GM19025 (cell line): ENCODE measurements at regions not wholly inside any gene's neighbourhood (a gene's known extent, or its start where the extent isn't known, plus 50 kb on each side); places are given as distances from the start of the nearest gene placed in this dataset.

Source experiments
- ATAC-seq: cut with Tn5 transposase; IDR thresholded peaks from one replicate; pipeline ENCODE4 v1.9.1; 2021; ENCODE audit warnings: mild to moderate bottlenecking, low read depth, moderate library complexity; ENCODE audit not compliant: unreplicated experiment

- no peak for ATAC-seq
These were observed 316.8 kb upstream of the CHRM2 start for GRCh38 chr7:136551618-136552017.

DNA sequence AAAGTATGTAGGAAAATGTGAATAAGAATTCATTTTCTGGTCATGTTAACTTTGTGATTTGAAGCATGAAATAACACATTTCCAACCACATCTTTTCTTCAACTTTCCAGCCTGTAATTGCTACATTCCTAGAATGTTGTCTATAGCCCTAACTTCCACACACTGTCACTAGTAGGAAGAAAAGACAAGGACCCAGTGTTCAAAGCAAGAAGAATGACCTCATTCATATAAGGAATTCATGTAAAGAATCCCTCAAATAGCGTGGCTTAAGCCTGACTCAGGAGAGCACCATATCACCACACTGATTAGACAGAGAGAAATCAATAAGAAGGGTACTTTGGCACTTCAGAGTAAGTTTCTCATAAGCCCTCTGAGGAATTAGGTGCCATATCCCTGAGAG is 318.7 kb upstream of the CHRM2 start:
- ATAC-seq = no peak

GRCh38 chr7:136533732-136534131 is 334.7 kb upstream of the CHRM2 start:
- ATAC-seq = no peak

DNA sequence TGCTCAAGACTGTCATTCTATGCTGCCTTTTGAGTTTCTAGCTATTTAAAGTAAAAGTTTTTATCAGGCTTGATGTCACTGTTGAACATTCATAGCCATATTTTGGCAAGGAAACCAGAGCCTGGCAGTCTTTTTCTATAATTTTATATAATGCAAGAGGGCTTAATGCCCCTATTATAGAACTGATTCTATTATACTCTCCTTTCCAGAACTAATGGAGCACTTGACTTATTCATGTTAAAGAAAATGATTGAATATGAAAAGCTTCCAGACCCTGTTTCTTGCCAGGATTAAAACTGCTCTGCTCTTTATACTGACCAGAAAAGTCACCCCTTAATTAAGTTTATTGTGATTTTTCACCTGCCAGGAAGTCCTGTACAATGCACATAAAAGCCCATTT is 337.6 kb upstream of the CHRM2 start:
- ATAC-seq = no peak

DNA sequence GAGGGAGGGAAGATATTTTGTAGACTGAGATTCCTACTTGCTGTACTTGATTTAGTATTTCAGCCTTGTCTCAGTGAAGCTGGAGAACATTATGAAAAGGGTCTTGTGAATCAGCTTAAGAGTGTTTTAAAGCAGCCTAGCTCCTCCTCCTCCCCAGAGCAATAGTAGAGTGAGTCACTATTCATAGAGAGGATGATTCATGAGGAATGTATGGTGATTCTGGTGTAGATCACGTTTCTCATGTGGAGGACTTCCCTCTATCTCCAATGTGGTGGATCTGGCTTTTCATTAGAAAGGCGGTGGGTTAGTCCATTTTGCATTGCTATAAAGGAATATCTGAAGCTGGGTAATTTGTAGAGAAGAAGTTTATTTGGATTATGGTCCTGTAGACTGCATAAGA is 340.1 kb upstream of the CHRM2 start:
- ATAC-seq = no peak

DNA sequence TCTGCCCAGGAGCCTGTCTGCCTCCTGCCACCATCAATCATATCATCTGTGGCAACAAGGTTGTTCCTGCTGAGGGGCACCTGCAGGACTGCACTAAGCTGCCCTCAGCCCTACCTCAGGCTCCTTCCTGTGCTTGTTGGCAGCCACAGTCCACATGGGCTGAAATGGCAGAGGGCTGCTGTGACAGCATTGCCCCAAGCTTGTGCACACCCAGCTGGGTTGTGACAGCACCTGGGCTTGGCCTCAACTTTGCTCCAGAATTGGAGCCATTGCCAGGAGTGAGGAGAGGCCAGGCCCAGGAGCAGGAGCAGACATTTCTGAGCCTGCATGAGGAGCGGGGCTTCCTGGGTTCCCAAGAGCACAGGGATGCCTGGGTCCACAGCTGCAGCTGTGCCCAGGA is 340.9 kb upstream of the CHRM2 start:
- no peak for ATAC-seq

- no peak for ATAC-seq
These were observed 341.9 kb upstream of the CHRM2 start for GRCh38 chr7:136526408-136527105.

GRCh38 chr7:136523571-136523970 is 344.9 kb upstream of the CHRM2 start:
- ATAC-seq = no peak

GRCh38 chr7:136517971-136518370 is 350.5 kb upstream of the CHRM2 start:
- ATAC-seq = no peak

- no peak for ATAC-seq
These were observed 353.7 kb upstream of the CHRM2 start for GRCh38 chr7:136514776-136515175.

GRCh38 chr7:136513744-136514143 is 354.7 kb upstream of the CHRM2 start:
- ATAC-seq = no peak

DNA sequence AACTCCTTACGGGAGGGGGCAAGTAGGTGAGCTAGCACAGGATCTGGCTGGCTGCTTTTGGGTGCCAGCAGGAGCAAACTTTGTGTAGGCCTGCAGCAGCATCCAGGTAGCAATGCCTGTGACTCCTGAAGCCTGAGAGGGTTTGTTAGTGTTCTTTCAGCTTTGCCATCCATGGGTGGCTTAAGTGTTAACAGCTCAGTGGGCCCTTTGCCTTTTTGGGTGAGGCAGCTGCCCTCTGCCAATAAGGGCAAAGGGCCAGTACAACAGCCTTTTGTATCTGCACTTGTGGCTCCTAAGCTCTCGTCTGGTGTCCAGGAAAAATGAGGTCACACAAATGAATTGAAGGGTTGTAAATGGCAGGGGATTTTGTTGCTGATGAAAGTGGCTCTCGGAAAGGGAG is 359.0 kb upstream of the CHRM2 start:
- no peak for ATAC-seq

- ATAC-seq = no peak
These were observed 366.3 kb upstream of the CHRM2 start for GRCh38 chr7:136502162-136502561.

GRCh38 chr7:136501151-136501550 is 367.3 kb upstream of the CHRM2 start:
- ATAC-seq = no peak

DNA sequence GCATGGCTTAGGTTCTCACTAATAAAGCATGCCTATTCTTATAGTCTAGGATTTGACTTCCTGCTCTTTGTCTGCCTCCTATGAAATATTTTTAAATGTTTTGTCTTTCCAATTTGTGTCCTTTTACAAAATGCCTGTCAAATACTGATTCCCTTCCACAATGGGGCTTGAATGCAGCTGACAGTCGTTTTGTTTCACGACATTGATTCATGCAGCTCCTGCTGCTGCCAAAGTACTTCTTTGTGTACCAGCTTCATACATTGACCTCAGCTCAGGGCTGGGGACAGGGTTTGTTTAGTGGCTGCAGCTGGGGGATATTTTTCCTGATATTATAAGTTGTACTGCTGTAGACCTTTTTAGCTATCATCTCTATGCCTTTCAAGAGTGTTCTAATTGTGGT is 371.9 kb upstream of the CHRM2 start:
- no peak for ATAC-seq

DNA sequence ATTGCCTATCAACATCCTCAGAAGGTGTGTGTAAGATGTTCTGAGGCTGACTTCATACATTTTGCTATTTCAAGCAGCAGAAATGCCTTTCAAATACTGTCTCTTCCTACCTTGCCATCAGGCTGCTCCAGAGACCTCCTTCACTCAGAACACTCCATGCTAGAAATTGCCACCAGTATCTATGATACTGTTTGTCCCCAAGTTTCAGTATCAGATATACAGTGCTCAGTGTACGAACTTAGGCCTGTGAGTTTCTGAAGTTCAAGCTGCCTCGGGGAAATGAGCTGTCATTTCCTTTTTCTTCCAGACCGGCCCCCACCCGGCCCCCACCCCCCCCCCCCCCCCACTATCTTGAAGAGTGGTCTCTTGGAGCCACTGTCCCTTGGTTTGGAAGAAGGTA is 373.4 kb upstream of the CHRM2 start:
- no peak for ATAC-seq

DNA sequence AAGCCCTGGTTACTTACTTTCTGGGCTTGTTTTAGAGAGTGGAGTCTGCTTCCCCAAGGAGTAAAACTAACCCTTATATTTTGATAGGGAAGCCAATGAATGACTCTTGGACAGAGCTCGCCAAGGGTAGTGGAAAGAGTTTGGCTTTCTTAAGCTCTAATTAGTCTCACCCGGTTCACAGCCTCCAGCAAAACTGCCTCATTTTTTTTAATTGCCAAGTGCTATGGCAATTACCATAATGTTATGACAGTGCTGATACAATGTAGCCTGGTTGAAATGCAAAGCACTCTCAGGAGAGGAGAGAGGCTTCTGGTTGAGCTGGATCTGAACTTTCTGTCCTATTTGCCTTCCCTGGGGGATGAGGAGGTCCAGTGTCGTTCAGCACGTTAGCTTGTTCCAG is 376.1 kb upstream of the CHRM2 start:
- ATAC-seq = no peak

- no peak for ATAC-seq
These were observed 378.6 kb upstream of the CHRM2 start for GRCh38 chr7:136489808-136490207.

- ATAC-seq = no peak
These were observed 387.6 kb upstream of the CHRM2 start for GRCh38 chr7:136480901-136481300.

- ATAC-seq = no peak
These were observed 388.5 kb upstream of the CHRM2 start for GRCh38 chr7:136479922-136480321.

- ATAC-seq = no peak
These were observed 398.3 kb upstream of the CHRM2 start for GRCh38 chr7:136470179-136470578.

GRCh38 chr7:136452949-136453348 is 415.5 kb upstream of the CHRM2 start:
- ATAC-seq = no peak

GRCh38 chr7:136446751-136447150 is 421.7 kb upstream of the CHRM2 start:
- ATAC-seq = no peak
